WTC11 (cell line): ENCODE measurements at regions not wholly inside any gene's neighbourhood (a gene's known extent, or its start where the extent isn't known, plus 50 kb on each side); places are given as distances from the start of the nearest gene placed in this dataset.

Source experiments
- ATAC-seq: fragments of 200-7000 bp; cut with Tn5 transposase; 2 replicates; pipeline ENCODE4 v1.10.0; 2021; ENCODE audit warnings: mild to moderate bottlenecking, moderate library complexity
- CTCF ChIA-PET: fragments of 300-600 bp; sonication (Branson Sonifier 250); formaldehyde crosslinking; loops from one replicate; lab custom pipeline; 2021; ENCODE audit warnings: antibody characterized with exemption; lab: Charles Lee
- POLR2A ChIA-PET: fragments of 350-600 bp; sonication (Branson Sonifier 250); formaldehyde crosslinking; loops from one replicate; lab custom pipeline; 2021; ENCODE audit warnings: antibody characterized with exemption; lab: Charles Lee
- DNase-seq: peaks from one replicate; pipeline ENCODE4 v3.0.0; 2021; ENCODE audit warnings: low spot score
- H3K27ac Mint-ChIP-seq: 2 replicates; pipeline ENCODE4 v1.8.0; 2021; ENCODE audit warnings: mixed read lengths
- H3K27me3 Mint-ChIP-seq: 2 replicates; pipeline ENCODE4 v1.8.0; 2021; ENCODE audit warnings: low read depth, mild to moderate bottlenecking, moderate library complexity, mixed read lengths
- H3K36me3 Mint-ChIP-seq: 2 replicates; pipeline ENCODE4 v1.8.0; 2021; ENCODE audit warnings: mixed read lengths
- H3K4me1 Mint-ChIP-seq: 2 replicates; pipeline ENCODE4 v1.8.0; 2022; ENCODE audit warnings: mixed read lengths
- H3K4me3 Mint-ChIP-seq: 2 replicates; pipeline ENCODE4 v1.8.0; 2021; ENCODE audit warnings: mild to moderate bottlenecking, moderate library complexity, mixed read lengths
- H3K9me3 Mint-ChIP-seq: 2 replicates; pipeline ENCODE4 v1.8.0; 2021; ENCODE audit warnings: mixed read lengths
- EMX1 ChIP-seq: fragments of 250-450 bp; sonication (Bioruptor Pico); IDR thresholded peaks from 2 replicates; pipeline ENCODE4 v1.8.0; 2021; ENCODE audit warnings: mild to moderate bottlenecking
- FOXJ3 ChIP-seq: sonication (generic); formaldehyde crosslinking; IDR thresholded peaks from 2 replicates; pipeline ENCODE4 v1.9.0; 2021; ENCODE audit warnings: missing genetic modification reagents, mild to moderate bottlenecking, borderline replicate concordance
- GABPB1 ChIP-seq: sonication (generic); formaldehyde crosslinking; IDR thresholded peaks from 2 replicates; pipeline ENCODE4 v1.8.1; 2023; ENCODE audit warnings: mild to moderate bottlenecking, missing genetic modification reagents
- GRHL2 ChIP-seq: fragments of 250-450 bp; sonication (Bioruptor Pico); IDR thresholded peaks from 2 replicates; pipeline ENCODE4 v1.8.0; 2022; ENCODE audit warnings: mild to moderate bottlenecking, moderate library complexity; ENCODE audit not compliant: insufficient replicate concordance, severe bottlenecking
- MYBL2 ChIP-seq: sonication (generic); formaldehyde crosslinking; IDR thresholded peaks from 2 replicates; pipeline ENCODE4 v1.8.1; 2023; ENCODE audit warnings: mild to moderate bottlenecking, moderate library complexity, missing genetic modification reagents
- NR1H2 ChIP-seq: sonication (generic); formaldehyde crosslinking; IDR thresholded peaks from 2 replicates; pipeline ENCODE4 v1.9.0; 2021; ENCODE audit warnings: mild to moderate bottlenecking, moderate library complexity, missing genetic modification reagents
- SOX15 ChIP-seq: fragments of 250-450 bp; sonication (Bioruptor Pico); IDR thresholded peaks from 2 replicates; pipeline ENCODE4 v1.9.0; 2021; ENCODE audit warnings: mild to moderate bottlenecking
- SP1 ChIP-seq: sonication (generic); formaldehyde crosslinking; conservative IDR thresholded peaks from 2 replicates; pipeline ENCODE4 v1.8.1; 2022; ENCODE audit warnings: missing genetic modification reagents
- ZNF121 ChIP-seq: sonication (generic); formaldehyde crosslinking; IDR thresholded peaks from 2 replicates; pipeline ENCODE4 v1.8.0; 2023; ENCODE audit warnings: missing genetic modification reagents
- ZNF138 ChIP-seq: sonication (generic); formaldehyde crosslinking; conservative IDR thresholded peaks from 2 replicates; pipeline ENCODE4 v1.8.1; 2022; ENCODE audit warnings: mild to moderate bottlenecking, moderate library complexity, missing genetic modification reagents
- ZNF671 ChIP-seq: fragments of 250-450 bp; sonication (Bioruptor Pico); IDR thresholded peaks from 2 replicates; pipeline ENCODE4 v1.8.0; 2021; ENCODE audit warnings: mild to moderate bottlenecking
- TF ChIP-seq, protein P1 (sequence below): sonication (generic); formaldehyde crosslinking; IDR thresholded peaks from 2 replicates; pipeline ENCODE4 v1.8.0; 2023; ENCODE audit warnings: missing genetic modification reagents, mild to moderate bottlenecking, borderline replicate concordance
- TF ChIP-seq, protein P2 (sequence below): sonication (generic); formaldehyde crosslinking; IDR thresholded peaks from 2 replicates; pipeline ENCODE4 v1.8.1; 2023; ENCODE audit warnings: mild to moderate bottlenecking, missing genetic modification reagents
- TF ChIP-seq, protein P3 (sequence below): sonication (generic); formaldehyde crosslinking; IDR thresholded peaks from 2 replicates; pipeline ENCODE4 v1.8.0; 2022; ENCODE audit warnings: missing genetic modification reagents
- TF ChIP-seq, protein P4 (sequence below): sonication (generic); formaldehyde crosslinking; IDR thresholded peaks from 2 replicates; pipeline ENCODE4 v1.8.1; 2022; ENCODE audit warnings: mild to moderate bottlenecking, missing genetic modification reagents, moderate library complexity, borderline replicate concordance
- TF ChIP-seq, protein P5 (sequence below): fragments of 250-450 bp; sonication (Bioruptor Pico); IDR thresholded peaks from 2 replicates; pipeline ENCODE4 v1.9.0; 2021; ENCODE audit warnings: mild to moderate bottlenecking, borderline replicate concordance
- TF ChIP-seq, protein P6 (sequence below): sonication (generic); formaldehyde crosslinking; IDR thresholded peaks from 2 replicates; pipeline ENCODE4 v1.8.1; 2022; ENCODE audit warnings: low read depth, missing genetic modification reagents, borderline replicate concordance

DNA sequence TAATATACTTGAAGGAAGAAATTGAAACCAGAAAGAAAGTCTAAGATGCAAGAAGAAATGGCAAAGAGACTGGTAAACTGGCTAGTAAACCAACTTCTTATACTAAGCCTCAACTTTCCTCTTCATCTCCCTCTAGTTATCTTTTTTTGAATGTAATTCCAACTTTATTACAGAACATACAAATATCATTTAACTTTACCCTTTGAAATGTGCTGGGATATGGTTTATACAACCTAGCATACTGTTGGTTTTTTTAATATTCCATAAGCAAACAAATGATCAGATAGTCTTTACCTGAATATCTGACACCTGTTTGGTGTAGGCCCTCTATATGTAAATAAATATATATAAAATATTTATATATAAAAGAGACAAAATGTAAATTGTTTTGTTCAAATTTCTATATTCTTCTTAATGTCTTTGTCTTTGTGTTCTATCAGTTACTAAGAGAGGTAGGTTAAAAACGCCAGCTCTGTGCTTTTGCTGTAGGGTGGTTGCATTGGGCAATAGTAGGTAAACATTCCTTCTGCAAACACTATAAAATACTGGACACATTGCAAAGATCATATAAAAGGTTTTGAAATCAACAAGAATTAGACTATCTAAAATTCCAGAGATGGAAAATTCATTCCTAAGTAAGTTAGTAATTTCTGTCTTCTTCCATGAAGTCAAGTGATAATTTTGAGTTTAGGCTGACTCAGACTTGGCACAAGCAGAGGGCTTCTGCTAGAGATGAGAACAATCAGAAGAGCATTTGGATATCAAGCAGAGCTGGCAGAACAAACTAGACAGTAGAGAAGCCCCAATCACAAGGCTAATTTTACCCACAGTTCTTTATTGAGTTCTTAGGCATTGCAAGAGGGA is 383.3 kb downstream of the RFC3 start:
- peaks cover 5% of the 10 kb centered on the region; the same call in 1 of the 2 replicates for H3K36me3 Mint-ChIP-seq
- no peak overlapping the region for H3K27ac Mint-ChIP-seq
- ATAC-seq (no peak), DNase-seq (no peak)
- TF ChIP-seq ZNF121: no peak
- no peak overlapping the region for H3K4me3 Mint-ChIP-seq
- POLR2A ChIA-PET: no interaction called here
- H3K9me3 Mint-ChIP-seq: peaks cover 30% of the 10 kb centered on the region
- H3K4me1 Mint-ChIP-seq: peaks cover 4% of the 10 kb centered on the region
- CTCF ChIA-PET: no interaction called here
- no peaks in the 10 kb centered on the region for H3K27me3 Mint-ChIP-seq

DNA sequence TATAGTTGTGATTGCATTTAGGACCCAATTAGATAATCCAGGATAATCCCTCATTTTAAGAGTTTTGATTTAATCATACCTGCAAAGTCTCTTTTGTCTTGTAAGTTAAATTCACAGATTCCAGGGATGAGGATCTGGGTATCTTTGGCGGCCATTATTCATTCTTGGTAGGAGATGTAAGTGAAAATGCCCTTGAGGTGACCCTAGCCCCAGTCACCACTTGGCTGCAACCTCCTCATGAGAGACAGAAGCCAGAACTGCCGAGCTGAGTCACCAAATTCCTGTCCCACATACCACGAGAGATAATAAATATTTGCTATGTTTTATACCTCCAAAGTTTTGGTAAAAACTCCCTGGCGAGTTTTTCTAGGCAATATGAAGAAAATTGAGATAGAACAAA is 389.4 kb downstream of the RFC3 start:
- no peak for ATAC-seq
- Mint-ChIP-seq H3K36me3 (peaks cover 7% of the 10 kb centered on the region; the same call in 1 of the 2 replicates), H3K27ac (no peak overlapping the region), H3K4me1 (peaks cover 4% of the 10 kb centered on the region), H3K9me3 (peaks cover 8% of the 10 kb centered on the region), H3K27me3 (no peaks in the 10 kb centered on the region), H3K4me3 (no peak overlapping the region)
- POLR2A ChIA-PET: no interaction called here
- no peak for DNase-seq
- CTCF ChIA-PET: interaction anchor here (0.6 kb wide), 1 partner anchor 10 kb away, joined by 3 read pairs; no protein-coding TSS in a partner anchor
- TF ChIP-seq ZNF671 (CRISPR knock-in tag) (no peak), EMX1 (CRISPR knock-in tag) (no peak), SP1 (CRISPR knock-in tag) (no peak), NR1H2 (CRISPR knock-in tag) (no peak), SOX15 (no peak), GABPB1 (CRISPR knock-in tag) (no peak), FOXJ3 (no peak), GRHL2 (CRISPR knock-in tag) (no peak), MYBL2 (no peak), ZNF138 (CRISPR knock-in tag) (no peak)
- TF ChIP-seq, protein P1, sequence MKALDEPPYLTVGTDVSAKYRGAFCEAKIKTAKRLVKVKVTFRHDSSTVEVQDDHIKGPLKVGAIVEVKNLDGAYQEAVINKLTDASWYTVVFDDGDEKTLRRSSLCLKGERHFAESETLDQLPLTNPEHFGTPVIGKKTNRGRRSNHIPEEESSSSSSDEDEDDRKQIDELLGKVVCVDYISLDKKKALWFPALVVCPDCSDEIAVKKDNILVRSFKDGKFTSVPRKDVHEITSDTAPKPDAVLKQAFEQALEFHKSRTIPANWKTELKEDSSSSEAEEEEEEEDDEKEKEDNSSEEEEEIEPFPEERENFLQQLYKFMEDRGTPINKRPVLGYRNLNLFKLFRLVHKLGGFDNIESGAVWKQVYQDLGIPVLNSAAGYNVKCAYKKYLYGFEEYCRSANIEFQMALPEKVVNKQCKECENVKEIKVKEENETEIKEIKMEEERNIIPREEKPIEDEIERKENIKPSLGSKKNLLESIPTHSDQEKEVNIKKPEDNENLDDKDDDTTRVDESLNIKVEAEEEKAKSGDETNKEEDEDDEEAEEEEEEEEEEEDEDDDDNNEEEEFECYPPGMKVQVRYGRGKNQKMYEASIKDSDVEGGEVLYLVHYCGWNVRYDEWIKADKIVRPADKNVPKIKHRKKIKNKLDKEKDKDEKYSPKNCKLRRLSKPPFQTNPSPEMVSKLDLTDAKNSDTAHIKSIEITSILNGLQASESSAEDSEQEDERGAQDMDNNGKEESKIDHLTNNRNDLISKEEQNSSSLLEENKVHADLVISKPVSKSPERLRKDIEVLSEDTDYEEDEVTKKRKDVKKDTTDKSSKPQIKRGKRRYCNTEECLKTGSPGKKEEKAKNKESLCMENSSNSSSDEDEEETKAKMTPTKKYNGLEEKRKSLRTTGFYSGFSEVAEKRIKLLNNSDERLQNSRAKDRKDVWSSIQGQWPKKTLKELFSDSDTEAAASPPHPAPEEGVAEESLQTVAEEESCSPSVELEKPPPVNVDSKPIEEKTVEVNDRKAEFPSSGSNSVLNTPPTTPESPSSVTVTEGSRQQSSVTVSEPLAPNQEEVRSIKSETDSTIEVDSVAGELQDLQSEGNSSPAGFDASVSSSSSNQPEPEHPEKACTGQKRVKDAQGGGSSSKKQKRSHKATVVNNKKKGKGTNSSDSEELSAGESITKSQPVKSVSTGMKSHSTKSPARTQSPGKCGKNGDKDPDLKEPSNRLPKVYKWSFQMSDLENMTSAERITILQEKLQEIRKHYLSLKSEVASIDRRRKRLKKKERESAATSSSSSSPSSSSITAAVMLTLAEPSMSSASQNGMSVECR: no peak
- TF ChIP-seq, protein P2, sequence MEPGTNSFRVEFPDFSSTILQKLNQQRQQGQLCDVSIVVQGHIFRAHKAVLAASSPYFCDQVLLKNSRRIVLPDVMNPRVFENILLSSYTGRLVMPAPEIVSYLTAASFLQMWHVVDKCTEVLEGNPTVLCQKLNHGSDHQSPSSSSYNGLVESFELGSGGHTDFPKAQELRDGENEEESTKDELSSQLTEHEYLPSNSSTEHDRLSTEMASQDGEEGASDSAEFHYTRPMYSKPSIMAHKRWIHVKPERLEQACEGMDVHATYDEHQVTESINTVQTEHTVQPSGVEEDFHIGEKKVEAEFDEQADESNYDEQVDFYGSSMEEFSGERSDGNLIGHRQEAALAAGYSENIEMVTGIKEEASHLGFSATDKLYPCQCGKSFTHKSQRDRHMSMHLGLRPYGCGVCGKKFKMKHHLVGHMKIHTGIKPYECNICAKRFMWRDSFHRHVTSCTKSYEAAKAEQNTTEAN (CRISPR knock-in tag): no peak
- TF ChIP-seq, protein P3, sequence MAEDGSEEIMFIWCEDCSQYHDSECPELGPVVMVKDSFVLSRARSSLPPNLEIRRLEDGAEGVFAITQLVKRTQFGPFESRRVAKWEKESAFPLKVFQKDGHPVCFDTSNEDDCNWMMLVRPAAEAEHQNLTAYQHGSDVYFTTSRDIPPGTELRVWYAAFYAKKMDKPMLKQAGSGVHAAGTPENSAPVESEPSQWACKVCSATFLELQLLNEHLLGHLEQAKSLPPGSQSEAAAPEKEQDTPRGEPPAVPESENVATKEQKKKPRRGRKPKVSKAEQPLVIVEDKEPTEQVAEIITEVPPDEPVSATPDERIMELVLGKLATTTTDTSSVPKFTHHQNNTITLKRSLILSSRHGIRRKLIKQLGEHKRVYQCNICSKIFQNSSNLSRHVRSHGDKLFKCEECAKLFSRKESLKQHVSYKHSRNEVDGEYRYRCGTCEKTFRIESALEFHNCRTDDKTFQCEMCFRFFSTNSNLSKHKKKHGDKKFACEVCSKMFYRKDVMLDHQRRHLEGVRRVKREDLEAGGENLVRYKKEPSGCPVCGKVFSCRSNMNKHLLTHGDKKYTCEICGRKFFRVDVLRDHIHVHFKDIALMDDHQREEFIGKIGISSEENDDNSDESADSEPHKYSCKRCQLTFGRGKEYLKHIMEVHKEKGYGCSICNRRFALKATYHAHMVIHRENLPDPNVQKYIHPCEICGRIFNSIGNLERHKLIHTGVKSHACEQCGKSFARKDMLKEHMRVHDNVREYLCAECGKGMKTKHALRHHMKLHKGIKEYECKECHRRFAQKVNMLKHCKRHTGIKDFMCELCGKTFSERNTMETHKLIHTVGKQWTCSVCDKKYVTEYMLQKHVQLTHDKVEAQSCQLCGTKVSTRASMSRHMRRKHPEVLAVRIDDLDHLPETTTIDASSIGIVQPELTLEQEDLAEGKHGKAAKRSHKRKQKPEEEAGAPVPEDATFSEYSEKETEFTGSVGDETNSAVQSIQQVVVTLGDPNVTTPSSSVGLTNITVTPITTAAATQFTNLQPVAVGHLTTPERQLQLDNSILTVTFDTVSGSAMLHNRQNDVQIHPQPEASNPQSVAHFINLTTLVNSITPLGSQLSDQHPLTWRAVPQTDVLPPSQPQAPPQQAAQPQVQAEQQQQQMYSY (CRISPR knock-in tag): no peak
- TF ChIP-seq, protein P4, sequence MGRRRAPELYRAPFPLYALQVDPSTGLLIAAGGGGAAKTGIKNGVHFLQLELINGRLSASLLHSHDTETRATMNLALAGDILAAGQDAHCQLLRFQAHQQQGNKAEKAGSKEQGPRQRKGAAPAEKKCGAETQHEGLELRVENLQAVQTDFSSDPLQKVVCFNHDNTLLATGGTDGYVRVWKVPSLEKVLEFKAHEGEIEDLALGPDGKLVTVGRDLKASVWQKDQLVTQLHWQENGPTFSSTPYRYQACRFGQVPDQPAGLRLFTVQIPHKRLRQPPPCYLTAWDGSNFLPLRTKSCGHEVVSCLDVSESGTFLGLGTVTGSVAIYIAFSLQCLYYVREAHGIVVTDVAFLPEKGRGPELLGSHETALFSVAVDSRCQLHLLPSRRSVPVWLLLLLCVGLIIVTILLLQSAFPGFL (CRISPR knock-in tag): no peak
- TF ChIP-seq, protein P5, sequence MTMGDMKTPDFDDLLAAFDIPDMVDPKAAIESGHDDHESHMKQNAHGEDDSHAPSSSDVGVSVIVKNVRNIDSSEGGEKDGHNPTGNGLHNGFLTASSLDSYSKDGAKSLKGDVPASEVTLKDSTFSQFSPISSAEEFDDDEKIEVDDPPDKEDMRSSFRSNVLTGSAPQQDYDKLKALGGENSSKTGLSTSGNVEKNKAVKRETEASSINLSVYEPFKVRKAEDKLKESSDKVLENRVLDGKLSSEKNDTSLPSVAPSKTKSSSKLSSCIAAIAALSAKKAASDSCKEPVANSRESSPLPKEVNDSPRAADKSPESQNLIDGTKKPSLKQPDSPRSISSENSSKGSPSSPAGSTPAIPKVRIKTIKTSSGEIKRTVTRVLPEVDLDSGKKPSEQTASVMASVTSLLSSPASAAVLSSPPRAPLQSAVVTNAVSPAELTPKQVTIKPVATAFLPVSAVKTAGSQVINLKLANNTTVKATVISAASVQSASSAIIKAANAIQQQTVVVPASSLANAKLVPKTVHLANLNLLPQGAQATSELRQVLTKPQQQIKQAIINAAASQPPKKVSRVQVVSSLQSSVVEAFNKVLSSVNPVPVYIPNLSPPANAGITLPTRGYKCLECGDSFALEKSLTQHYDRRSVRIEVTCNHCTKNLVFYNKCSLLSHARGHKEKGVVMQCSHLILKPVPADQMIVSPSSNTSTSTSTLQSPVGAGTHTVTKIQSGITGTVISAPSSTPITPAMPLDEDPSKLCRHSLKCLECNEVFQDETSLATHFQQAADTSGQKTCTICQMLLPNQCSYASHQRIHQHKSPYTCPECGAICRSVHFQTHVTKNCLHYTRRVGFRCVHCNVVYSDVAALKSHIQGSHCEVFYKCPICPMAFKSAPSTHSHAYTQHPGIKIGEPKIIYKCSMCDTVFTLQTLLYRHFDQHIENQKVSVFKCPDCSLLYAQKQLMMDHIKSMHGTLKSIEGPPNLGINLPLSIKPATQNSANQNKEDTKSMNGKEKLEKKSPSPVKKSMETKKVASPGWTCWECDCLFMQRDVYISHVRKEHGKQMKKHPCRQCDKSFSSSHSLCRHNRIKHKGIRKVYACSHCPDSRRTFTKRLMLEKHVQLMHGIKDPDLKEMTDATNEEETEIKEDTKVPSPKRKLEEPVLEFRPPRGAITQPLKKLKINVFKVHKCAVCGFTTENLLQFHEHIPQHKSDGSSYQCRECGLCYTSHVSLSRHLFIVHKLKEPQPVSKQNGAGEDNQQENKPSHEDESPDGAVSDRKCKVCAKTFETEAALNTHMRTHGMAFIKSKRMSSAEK (CRISPR knock-in tag): no peak
- TF ChIP-seq, protein P6, sequence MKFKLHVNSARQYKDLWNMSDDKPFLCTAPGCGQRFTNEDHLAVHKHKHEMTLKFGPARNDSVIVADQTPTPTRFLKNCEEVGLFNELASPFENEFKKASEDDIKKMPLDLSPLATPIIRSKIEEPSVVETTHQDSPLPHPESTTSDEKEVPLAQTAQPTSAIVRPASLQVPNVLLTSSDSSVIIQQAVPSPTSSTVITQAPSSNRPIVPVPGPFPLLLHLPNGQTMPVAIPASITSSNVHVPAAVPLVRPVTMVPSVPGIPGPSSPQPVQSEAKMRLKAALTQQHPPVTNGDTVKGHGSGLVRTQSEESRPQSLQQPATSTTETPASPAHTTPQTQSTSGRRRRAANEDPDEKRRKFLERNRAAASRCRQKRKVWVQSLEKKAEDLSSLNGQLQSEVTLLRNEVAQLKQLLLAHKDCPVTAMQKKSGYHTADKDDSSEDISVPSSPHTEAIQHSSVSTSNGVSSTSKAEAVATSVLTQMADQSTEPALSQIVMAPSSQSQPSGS: no peak
